Upper lobe of right lung (tissue), 1 donor: ENCODE measurements at regions not wholly inside any gene's neighbourhood (a gene's known extent, or its start where the extent isn't known, plus 50 kb on each side); places are given as distances from the start of the nearest gene placed in this dataset.

Source experiments
- ATAC-seq: fragments of 200-7000 bp; cut with Tn5 transposase; one replicate; pipeline ENCODE4 v1.9.1; 2020; ENCODE audit warnings: mild to moderate bottlenecking, moderate library complexity
- DNase-seq: peaks from one replicate; pipeline ENCODE4 v3.0.0-alpha.2; 2020
- H3K27ac ChIP-seq: fragments of 200-600 bp; one replicate; pipeline ENCODE4 v1.8.0; 2022
- H3K27me3 ChIP-seq: fragments of 200-600 bp; one replicate; pipeline ENCODE4 v1.8.0; 2022; ENCODE audit warnings: mild to moderate bottlenecking
- H3K36me3 ChIP-seq: fragments of 200-600 bp; one replicate; pipeline ENCODE4 v1.8.0; 2022
- H3K4me1 ChIP-seq: fragments of 200-600 bp; one replicate; pipeline ENCODE4 v1.8.0; 2022
- H3K4me3 ChIP-seq: fragments of 200-600 bp; one replicate; pipeline ENCODE4 v1.8.0; 2022; ENCODE audit warnings: mild to moderate bottlenecking
- H3K9me3 ChIP-seq: fragments of 200-600 bp; one replicate; pipeline ENCODE4 v1.8.0; 2022
- CTCF ChIP-seq: fragments of 200-600 bp; IDR thresholded peaks from one replicate; pipeline ENCODE4 v1.8.0; 2022; ENCODE audit warnings: antibody characterized with exemption
- intact Hi-C: fragments of 100-400 bp; cut with DNase I; formaldehyde crosslinking; loops from one replicate; pipeline ENCODE4 v1.11.0; 2022
- donor health status: DM: no; HTN: yes; CAD: no; lungs with severe emphysema.

- Histone ChIP-seq H3K4me1 (no peaks in the 10 kb centered on the region), H3K27ac (no peak overlapping the region), H3K9me3 (no peaks in the 10 kb centered on the region), H3K27me3 (no peaks in the 10 kb centered on the region), H3K4me3 (no peak overlapping the region), H3K36me3 (no peaks in the 10 kb centered on the region)
- DNase-seq (no peak), ATAC-seq (no peak)
- no peak for TF ChIP-seq CTCF
- intact Hi-C loops: no loop called here
Observed at GRCh38 chr1:189607477-189608096, 870.1 kb downstream of the BRINP3 start.

GRCh38 chr1:189609167-189609566, 868.5 kb downstream of the BRINP3 start:
- no peak overlapping the region for H3K4me3 ChIP-seq
- intact Hi-C loops: no loop called here
- no peaks in the 10 kb centered on the region for H3K4me1 ChIP-seq
- no peak for TF ChIP-seq CTCF
- no peak for ATAC-seq
- H3K9me3 ChIP-seq: no peaks in the 10 kb centered on the region
- no peaks in the 10 kb centered on the region for H3K36me3 ChIP-seq
- H3K27ac ChIP-seq: no peak overlapping the region
- H3K27me3 ChIP-seq: no peaks in the 10 kb centered on the region
- no peak for DNase-seq

- Histone ChIP-seq H3K27ac (no peak overlapping the region), H3K9me3 (no peaks in the 10 kb centered on the region), H3K4me3 (no peak overlapping the region), H3K36me3 (no peaks in the 10 kb centered on the region), H3K27me3 (no peaks in the 10 kb centered on the region), H3K4me1 (no peaks in the 10 kb centered on the region)
- intact Hi-C loops: no loop called here
- TF ChIP-seq CTCF: no peak
- DNase-seq (no peak), ATAC-seq (no peak)
Observed at GRCh38 chr1:189616893-189617292, 860.8 kb downstream of the BRINP3 start.

- TF ChIP-seq CTCF: no peak
- Histone ChIP-seq H3K4me1 (no peaks in the 10 kb centered on the region), H3K36me3 (no peaks in the 10 kb centered on the region), H3K27ac (no peak overlapping the region), H3K27me3 (no peaks in the 10 kb centered on the region), H3K4me3 (no peak overlapping the region), H3K9me3 (no peaks in the 10 kb centered on the region)
- DNase-seq (no peak), ATAC-seq (no peak)
- intact Hi-C loops: no loop called here
Observed at GRCh38 chr1:189619682-189620332, 857.9 kb downstream of the BRINP3 start.

GRCh38 chr1:189620471-189620870, 857.2 kb downstream of the BRINP3 start:
- H3K4me3 ChIP-seq: no peak overlapping the region
- TF ChIP-seq CTCF: no peak
- no peak for DNase-seq
- no peaks in the 10 kb centered on the region for H3K27me3 ChIP-seq
- H3K9me3 ChIP-seq: no peaks in the 10 kb centered on the region
- H3K4me1 ChIP-seq: no peaks in the 10 kb centered on the region
- H3K36me3 ChIP-seq: no peaks in the 10 kb centered on the region
- intact Hi-C loops: no loop called here
- ATAC-seq: no peak
- no peak overlapping the region for H3K27ac ChIP-seq
